HG03378 (cell line): ENCODE measurements at regions not wholly inside any gene's neighbourhood (a gene's known extent, or its start where the extent isn't known, plus 50 kb on each side); places are given as distances from the start of the nearest gene placed in this dataset.

Experiments used
- ATAC-seq: cut with Tn5 transposase; IDR thresholded peaks from one replicate; pipeline ENCODE4 v1.9.1; 2021; ENCODE audit warnings: mild to moderate bottlenecking, moderate library complexity; ENCODE audit not compliant: unreplicated experiment

- no peak for ATAC-seq
Measured at GRCh38 chr15:37774961-37775360, 159.5 kb upstream of the TMCO5A start.

DNA sequence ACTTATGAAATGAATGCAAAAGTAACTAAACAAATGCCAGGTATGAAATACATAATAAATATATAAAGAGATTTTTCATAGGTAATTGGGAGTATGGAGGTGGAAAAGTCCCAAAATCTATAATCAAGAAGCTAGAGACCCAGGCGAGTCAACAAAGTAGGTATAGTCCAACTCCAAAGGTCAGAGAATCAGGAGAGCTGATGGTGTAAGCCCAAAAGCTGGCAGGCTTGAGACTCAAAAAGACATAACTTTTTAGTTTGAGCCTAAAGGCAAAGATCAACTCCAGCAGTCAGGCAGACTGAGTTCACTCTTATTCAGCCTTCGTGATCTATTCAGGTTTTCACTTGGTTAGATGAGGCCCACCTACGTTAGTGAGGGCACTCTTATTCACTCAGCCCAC lies 157.4 kb upstream of the TMCO5A start:
- ATAC-seq: no peak

DNA sequence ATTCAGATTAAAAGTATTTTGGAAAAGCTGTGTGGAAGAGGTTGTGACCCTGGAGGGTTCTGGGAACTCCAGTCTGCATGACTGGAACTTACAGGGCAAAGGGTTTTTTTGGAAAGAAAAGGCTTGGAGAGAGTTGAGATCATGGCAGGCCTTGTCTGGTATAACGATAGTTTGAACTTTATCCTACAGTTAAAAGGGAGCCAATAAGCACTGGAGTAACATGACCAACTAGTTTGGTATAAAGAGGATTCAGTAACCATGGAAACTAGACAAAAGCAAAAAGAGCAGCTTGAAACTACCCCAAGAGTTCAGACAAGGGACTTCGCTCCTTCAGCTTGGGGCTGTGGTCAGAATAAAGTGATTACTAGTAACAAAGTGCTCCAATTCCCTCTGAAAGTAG lies 151.2 kb upstream of the TMCO5A start:
- no peak for ATAC-seq

DNA sequence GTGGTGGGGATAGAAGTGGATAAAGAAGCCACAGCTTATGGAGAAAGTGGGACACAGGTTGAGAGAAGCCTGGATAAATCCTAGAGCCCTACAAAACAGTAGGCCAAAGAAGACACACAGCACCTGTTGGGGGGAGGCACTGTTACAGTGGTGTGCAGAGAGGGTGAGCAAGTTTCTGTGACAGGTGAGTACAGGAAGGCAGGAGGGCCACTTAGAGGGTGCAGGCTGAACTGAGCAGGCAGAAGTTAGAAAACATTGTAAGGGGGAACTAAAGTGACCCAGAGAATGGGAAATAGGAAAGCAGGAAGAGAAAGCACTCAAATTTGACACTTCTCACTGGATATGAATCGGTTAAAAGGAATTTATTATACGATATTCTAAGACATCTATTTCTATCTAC lies 146.1 kb upstream of the TMCO5A start:
- no peak for ATAC-seq

DNA sequence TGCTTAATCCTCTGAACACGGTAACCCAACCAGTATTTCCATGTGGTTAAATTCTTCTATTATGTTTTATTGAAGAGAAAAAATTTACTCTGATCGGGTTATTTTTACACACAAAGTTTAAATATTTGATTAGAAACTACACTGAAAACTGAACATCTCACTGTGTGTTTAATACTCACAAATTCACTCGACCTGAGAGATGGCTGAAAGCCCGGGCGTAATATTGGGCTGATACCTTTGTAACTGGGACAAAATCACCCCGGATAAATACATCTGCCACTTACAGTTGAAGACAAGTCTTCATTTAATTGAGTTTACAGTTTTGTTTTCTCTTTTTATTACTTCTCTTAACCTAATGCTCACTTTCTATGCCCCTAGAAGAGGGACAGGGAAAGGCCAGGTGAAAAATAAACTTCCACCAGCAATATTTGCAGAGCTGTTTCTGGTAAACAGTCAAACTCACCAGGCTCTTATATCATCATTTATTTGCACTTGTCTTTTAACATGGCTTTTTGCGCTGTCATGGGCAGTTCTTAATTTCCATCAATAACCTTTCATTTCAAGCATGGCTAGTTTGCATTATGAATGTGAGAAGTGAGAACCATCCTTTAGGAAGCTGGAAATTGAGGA lies 145.6 kb upstream of the TMCO5A start:
- ATAC-seq: no peak

DNA sequence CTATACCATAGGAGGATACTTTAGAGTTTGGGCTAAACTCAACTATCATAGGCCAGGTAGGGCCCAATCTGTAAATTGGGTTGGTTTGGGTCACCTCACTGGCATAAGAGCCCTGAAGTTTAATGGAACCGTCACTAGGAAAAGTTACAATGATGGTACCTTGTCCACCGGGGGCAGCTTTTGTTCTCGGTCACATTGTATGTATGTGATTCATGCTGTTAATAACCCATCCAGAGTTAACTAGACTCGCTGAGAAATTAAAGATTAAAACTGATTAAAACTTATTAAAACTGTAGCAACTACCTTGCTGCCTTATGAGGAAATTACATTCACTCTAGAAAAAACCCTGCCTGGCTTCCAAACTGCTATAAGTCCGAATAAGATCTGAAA lies 145.0 kb upstream of the TMCO5A start:
- ATAC-seq: no peak

DNA sequence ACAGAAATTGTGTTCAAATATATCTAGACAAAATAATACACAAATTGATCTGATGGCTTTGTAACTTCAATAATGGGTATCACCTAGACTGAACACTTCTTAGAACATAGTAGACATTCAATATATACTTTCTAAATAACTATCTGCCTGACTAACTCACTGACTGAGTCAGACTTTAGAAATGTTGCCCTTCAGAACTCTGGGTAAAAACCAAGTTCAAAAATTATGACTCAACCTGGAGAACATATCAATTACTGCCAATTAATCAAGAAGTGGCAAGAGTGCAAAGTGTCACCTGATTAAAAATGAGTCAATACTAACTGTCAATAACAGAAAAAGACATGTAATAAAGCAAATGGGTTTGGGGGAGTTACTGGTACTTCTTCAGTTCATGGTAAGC lies 144.6 kb upstream of the TMCO5A start:
- no peak for ATAC-seq

DNA sequence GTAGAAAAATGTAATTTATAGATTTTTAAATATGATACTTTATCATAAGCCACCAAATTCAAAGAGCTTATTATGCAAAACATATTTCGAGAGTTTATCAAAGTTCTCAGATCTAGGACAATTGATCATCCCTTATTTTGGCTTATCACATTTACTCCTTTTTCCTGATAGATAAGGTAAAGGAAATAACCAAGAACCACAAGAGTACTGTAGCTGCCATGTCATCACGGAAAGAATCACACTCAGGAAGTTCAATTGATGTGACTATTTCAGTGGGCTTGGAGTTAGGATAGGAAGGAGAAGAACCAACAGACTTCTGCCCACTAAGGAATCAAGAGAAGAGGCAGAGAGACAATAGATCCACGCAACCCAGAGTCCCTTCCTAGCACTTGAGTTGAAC lies 142.7 kb upstream of the TMCO5A start:
- ATAC-seq: no peak

DNA sequence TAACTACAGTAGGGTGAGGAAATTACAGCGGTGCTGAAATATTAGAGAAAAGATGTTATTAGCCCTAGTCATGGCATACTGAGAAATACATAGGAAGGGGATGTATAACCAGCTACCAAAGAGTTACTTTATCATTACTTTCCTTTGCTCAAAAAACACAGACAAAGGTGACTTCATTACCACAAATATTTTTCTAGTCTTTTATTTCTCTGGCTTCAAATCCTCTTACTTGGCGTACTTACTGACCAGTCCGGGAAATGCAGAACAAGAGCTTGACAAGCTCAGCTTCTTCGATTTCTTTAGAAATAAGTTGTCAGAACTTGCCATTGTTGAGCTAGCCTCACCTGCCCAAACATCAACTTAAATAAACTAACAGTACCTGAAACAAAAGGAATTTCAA lies 142.1 kb upstream of the TMCO5A start:
- ATAC-seq: no peak

- ATAC-seq: no peak
Measured at GRCh38 chr15:37793851-37794250, 140.6 kb upstream of the TMCO5A start.

- ATAC-seq: no peak
Measured at GRCh38 chr15:37794947-37795346, 139.5 kb upstream of the TMCO5A start.

DNA sequence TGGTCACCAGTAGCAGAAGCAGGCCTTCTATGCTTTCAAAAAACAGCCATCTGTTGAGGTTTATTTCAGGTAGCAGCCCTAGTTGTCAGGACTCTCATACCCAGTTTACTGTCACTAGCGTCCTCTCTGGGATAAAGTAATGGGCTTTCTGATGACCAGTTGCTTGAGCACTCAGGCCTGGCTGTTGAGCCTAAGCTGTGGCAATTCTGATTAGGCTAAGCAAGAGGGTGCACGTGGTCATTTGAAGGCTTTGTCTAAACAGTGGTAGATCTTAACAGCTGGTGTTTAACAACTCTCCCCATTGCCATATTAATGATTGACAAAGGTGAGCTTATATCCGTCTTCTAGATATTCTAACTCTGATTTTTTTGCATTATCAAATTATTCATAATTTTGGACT lies 132.9 kb upstream of the TMCO5A start:
- no peak for ATAC-seq

GRCh38 chr15:37806808-37807207 lies 127.6 kb upstream of the TMCO5A start:
- ATAC-seq: no peak

DNA sequence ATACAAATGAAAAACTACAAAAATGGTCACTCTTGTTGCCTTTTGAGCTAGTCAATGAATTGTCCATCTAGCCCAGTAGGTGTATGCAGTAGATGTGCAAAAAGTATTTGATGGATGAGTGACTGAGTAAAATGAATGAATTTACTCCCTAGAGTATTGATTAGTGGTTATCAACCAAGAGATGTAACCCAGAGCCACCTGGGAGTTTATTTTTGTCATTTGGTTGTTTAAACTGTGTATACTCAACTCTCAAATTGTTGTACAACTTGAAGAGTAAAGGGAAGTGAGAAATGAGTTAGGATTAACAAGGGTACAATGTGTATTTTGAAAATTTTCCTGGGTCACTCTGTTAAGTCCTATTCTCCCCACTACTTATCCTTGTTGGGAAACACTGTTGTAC lies 124.1 kb upstream of the TMCO5A start:
- ATAC-seq: no peak

GRCh38 chr15:37813306-37813705 lies 121.1 kb upstream of the TMCO5A start:
- no peak for ATAC-seq

GRCh38 chr15:37814847-37815515 lies 119.5 kb upstream of the TMCO5A start:
- ATAC-seq: no peak

DNA sequence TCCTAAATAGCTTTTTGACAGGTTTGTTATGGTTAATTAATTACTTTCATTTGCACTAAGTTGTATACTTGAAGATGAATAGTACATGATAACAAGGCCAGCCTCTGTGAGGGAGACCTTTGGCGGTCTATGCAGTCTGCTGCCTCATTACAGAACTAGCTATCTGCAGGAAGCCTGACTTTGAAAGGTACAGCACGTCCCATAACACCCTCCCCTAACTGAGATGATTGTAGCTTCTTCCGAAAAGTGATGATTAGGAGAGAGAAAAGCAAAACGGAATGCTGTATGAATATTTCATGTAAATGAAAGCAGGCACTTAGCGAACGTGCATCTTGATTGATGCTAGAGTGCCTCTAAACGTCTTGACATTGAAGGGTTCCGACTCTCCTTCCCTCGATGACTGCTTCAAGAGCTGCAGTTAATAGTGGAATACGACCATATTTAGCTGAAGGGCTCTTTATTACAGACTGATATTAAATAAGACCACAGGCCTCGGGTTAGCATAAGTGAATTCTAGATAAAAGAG lies 116.2 kb upstream of the TMCO5A start:
- no peak for ATAC-seq

GRCh38 chr15:37819191-37819590 lies 115.2 kb upstream of the TMCO5A start:
- ATAC-seq: no peak

DNA sequence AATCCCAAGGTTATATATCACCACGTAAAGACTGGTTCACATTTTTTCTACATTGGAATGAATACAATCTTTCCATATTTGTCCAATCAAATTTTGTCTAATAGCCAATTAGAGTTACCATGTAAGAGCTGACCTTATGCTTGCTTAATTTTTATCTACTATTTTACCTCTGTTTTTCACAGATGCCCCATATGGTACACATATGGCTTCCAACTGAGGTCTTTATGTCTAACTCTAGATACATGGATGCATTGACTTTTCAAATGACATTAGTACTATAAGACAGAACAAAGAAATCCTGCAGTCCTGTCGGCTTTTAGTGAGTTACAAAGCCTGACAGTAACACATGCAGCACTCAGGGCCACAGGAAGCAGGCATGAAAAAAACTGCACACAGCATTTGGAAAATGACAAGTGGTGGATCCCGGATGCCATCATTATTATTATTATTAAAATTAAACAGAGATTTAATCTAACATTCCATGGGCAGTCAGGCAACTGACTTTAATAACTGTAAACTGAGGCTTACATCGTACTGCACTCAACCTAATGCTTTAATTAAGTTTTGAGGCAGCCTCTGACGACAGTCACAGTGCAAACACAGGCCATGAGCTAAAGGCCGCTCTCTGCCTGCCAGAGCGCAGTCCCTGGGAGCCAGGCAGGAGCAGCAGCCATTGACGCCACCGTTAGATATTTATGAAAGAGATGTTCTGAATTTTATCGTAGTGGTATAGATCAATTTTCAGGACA lies 113.9 kb upstream of the TMCO5A start:
- no peak for ATAC-seq

- no peak for ATAC-seq
Measured at GRCh38 chr15:37823601-37824275, 110.7 kb upstream of the TMCO5A start.

DNA sequence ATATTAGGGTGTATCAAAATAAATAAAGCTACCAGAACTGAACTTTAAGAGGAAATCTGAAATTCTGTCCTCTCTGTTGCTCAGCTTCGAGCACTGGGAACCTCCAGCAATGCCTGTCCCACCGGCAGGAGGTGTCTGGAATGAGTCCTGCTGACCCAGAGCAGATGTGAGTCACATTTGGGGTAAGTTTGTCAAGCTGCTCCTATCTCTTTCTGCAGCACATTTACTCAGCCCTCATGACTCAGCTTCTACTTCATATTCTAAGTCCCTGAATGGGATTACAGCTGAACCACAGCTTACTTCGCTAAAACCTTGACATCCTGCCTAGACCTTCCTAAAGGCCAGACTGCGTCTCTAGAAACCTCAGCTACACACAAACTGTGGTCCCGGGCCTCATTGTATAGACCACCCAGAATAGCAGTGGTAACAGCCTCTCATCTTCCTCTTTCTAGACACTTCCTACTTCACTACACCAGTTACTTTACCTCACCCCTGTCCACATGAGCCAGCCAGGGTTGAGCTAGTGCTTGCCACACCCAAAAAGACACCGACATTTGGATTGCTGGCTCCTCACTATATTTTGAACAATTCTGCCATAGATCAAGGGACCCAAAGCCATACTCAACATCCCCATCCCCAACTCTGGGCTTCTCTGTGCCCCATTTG lies 109.6 kb upstream of the TMCO5A start:
- ATAC-seq: peak; percentile 49
